ENCODE measurements at regions not wholly inside any gene's neighbourhood (a gene's known extent, or its start where the extent isn't known, plus 50 kb on each side); places are given as distances from the start of the nearest gene placed in this dataset.
A peak's percentile ranks its signal among the peaks of the same experiment; 100 is the strongest.
"Not testable (repeated sequence)": the region's sequence is repeated elsewhere in the genome, so short reads cannot be mapped to it uniquely, and the experiment has no call there.

- DNase-seq = peak; percentile 28
Observed at GRCh38 chr21:20882462-20883407, 115.5 kb upstream of the NCAM2 start.

DNA sequence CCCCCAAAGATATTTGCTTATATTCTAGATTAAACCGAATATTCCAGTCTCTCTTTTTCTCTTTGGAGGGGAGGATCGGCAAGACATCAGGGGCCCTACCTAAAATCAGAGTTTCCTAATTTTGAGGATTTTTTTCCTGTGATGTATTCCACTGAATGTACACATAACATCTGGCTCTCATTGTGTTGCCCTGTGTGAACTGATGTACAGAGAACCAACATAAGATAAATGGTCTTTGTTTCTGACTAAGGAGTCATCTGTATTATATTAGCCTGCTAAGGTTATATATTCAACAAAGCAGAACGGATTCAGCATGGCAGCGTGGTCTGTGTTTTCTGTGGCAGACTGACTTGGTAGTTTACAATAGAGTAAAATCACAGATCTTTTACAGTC lies 114.8 kb upstream of the NCAM2 start:
- DNase-seq = no peak

DNA sequence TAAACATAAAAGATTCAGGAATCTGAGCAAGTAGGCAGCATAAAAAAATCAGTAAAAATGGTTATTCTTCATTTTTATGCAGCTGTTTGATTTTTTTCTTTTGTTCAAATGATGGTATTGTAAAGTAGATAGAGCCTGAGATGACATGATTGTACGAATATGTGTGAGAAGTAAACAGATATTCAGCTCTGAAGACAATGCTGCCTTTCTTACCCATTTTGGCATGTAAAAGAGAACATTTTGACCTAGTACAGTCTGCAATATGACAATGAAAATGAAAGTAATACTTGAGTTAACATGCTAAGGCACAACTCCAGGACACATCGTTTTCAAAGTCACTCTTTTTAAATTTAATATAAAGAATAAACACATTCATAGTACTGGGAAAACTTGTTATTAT lies 95.7 kb upstream of the NCAM2 start:
- DNase-seq = no peak

DNA sequence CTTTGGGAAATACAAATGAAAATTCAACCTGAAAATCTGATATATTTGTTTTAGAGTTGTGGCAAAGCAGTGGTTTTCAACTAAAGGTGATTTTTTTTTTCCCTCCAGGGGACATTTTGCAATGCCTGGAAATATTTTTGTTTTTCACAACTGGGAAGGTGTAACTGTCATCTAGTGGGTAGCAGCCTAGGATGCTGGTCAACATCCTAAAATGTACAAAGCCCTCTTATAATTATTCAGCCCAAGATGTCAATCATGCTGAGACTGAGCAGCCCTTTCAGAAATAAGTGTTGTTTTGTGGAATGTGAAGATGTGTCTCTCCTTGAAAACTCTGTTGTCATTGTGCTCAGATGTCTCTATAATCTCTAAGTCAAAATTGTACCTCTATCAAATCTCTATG lies 95.2 kb upstream of the NCAM2 start:
- no peak for DNase-seq

DNA sequence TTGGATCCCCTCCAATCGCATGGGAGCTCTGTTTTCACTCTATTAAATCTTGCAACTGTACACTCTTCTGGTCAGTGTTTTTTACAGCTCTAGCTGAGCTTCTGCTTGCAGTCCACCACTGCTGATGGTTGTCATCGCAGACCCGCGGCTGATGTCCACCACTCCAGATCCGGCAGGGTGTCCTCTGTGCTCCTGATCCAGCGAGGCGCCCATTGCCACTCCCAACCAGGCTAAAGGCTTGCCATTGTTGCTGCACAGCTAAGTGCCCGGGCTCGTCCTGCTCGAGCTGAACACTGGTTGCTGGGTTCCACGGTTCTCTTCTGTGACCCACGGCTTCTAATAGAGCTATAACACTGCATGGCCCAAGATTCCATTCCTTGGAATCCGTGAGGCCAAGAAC lies 70.7 kb upstream of the NCAM2 start:
- not testable (repeated sequence) for DNase-seq

DNA sequence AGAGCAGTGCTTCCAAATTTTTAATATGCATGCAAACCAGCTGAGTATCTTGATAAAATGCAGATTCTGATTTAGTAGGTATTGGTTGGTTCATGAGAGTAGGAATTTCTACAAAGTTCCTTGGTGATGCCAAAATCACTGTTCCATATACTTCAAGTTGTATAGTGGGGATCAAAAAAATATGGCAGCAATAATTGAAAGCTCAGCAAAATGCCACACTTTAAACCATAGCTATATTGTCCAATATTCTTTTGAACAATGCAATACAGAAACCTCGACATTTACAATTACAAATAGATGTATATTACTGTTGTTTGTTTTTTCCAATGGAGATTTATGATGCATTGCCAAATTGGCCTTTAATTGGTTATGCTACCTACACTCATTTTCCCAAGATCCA lies 55.7 kb upstream of the NCAM2 start:
- DNase-seq = no peak

- DNase-seq = peak; percentile 51
Observed at GRCh38 chr21:20943561-20943997, 54.6 kb upstream of the NCAM2 start.

GRCh38 chr21:20944139-20944538 lies 54.1 kb upstream of the NCAM2 start:
- DNase-seq = no peak

GRCh38 chr21:20946701-20947100 lies 51.5 kb upstream of the NCAM2 start:
- DNase-seq = no peak
